Breast epithelium (tissue), 3 donors: ENCODE measurements at regions not wholly inside any gene's neighbourhood (a gene's known extent, or its start where the extent isn't known, plus 50 kb on each side); places are given as distances from the start of the nearest gene placed in this dataset.

ENCODE experiments used
- CTCF ChIP-seq, 3 donors: fragments of 450-650 bp; IDR thresholded peaks; one replicate each; pipeline ENCODE4 v1.5.1; 2016 to 2017; ENCODE audit warnings: antibody characterized with exemption in 3 of 3, mild to moderate bottlenecking in 3 of 3, moderate library complexity in 3 of 3
- POLR2A ChIP-seq: fragments of 450-650 bp; IDR thresholded peaks from one replicate; pipeline ENCODE4 v1.6.1; 2016; ENCODE audit warnings: antibody characterized with exemption, mild to moderate bottlenecking, moderate library complexity

- no peak for TF ChIP-seq CTCF (IDR thresholded peaks at IDR 0.05)
- no peak for TF ChIP-seq POLR2A
Observed at GRCh38 chr4:173883821-173884220, 353.8 kb upstream of the HAND2 start.
